ENCODE measurements at regions not wholly inside any gene's neighbourhood (a gene's known extent, or its start where the extent isn't known, plus 50 kb on each side); places are given as distances from the start of the nearest gene placed in this dataset.

GRCh38 chr11:70786021-70786665, 387.8 kb downstream of the CTTN start:
- H3K79me2 ChIP-seq (ENCODE audit: control insufficient read depth, insufficient read depth, low read length): no peaks in the 10 kb centered on the region
- no peak overlapping the region for H3K4me2 ChIP-seq (ENCODE audit: extremely low read depth, insufficient read depth, low read length)
- no peak overlapping the region for H2AFZ ChIP-seq (ENCODE audit: low read length)
- no peaks in the 10 kb centered on the region for H3K36me3 ChIP-seq (ENCODE audit: control insufficient read depth, insufficient read depth, low read length)
- no peak for TF ChIP-seq EZH2 (IDR thresholded peaks at IDR 0.05; ENCODE audit: low read length, missing control alignments)
- TF ChIP-seq, protein P1, sequence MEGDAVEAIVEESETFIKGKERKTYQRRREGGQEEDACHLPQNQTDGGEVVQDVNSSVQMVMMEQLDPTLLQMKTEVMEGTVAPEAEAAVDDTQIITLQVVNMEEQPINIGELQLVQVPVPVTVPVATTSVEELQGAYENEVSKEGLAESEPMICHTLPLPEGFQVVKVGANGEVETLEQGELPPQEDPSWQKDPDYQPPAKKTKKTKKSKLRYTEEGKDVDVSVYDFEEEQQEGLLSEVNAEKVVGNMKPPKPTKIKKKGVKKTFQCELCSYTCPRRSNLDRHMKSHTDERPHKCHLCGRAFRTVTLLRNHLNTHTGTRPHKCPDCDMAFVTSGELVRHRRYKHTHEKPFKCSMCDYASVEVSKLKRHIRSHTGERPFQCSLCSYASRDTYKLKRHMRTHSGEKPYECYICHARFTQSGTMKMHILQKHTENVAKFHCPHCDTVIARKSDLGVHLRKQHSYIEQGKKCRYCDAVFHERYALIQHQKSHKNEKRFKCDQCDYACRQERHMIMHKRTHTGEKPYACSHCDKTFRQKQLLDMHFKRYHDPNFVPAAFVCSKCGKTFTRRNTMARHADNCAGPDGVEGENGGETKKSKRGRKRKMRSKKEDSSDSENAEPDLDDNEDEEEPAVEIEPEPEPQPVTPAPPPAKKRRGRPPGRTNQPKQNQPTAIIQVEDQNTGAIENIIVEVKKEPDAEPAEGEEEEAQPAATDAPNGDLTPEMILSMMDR (conservative IDR thresholded peaks at IDR 0.05 in 1 of 2, IDR thresholded peaks at IDR 0.05 in 1 of 2; ENCODE audit: low read depth in 1 of 2, low read length in 2 of 2): no peak
- H4K20me1 ChIP-seq (ENCODE audit: control insufficient read depth, extremely low read depth, insufficient read depth, low read length): no peaks in the 10 kb centered on the region
- H3K27ac ChIP-seq (ENCODE audit: insufficient read depth, low read length): no peak overlapping the region
- no peaks in the 10 kb centered on the region for H3K27me3 ChIP-seq (ENCODE audit: control insufficient read depth, insufficient read depth, low read length)
- no peak overlapping the region for H3K9ac ChIP-seq (ENCODE audit: insufficient read depth, low read length)
- no peaks in the 10 kb centered on the region for H3K9me3 ChIP-seq (ENCODE audit: control insufficient read depth, insufficient read depth, low read depth, low read length)
- H3K4me3 ChIP-seq (replicated peaks in 1 of 4; ENCODE audit: control extremely low read depth in 1 of 4, insufficient read depth in 1 of 4, low read depth in 3 of 4, low read length in 4 of 4): no peak overlapping the region
- no peaks in the 10 kb centered on the region for H3K4me1 ChIP-seq (ENCODE audit: control insufficient read depth, extremely low read depth, insufficient read depth, low read length)
- DNase-seq (ENCODE audit: low read depth in 2 of 2): no peak

- no peaks in the 10 kb centered on the region for H3K9me3 ChIP-seq (ENCODE audit: control insufficient read depth, insufficient read depth, low read depth, low read length)
- H3K79me2 ChIP-seq (ENCODE audit: control insufficient read depth, insufficient read depth, low read length): no peaks in the 10 kb centered on the region
- H2AFZ ChIP-seq (ENCODE audit: low read length): no peak overlapping the region
- H3K36me3 ChIP-seq (ENCODE audit: control insufficient read depth, insufficient read depth, low read length): no peaks in the 10 kb centered on the region
- H3K9ac ChIP-seq (ENCODE audit: insufficient read depth, low read length): no peak overlapping the region
- peak overlapping the region; percentile 52 for H3K27ac ChIP-seq (ENCODE audit: insufficient read depth, low read length)
- DNase-seq (ENCODE audit: low read depth in 2 of 2): peak; percentile 75 to 91
- no peaks in the 10 kb centered on the region for H3K27me3 ChIP-seq (ENCODE audit: control insufficient read depth, insufficient read depth, low read length)
- H3K4me1 ChIP-seq (ENCODE audit: control insufficient read depth, extremely low read depth, insufficient read depth, low read length): no peaks in the 10 kb centered on the region
- TF ChIP-seq EZH2 (IDR thresholded peaks at IDR 0.05; ENCODE audit: low read length, missing control alignments): no peak
- TF ChIP-seq, protein P1 (conservative IDR thresholded peaks at IDR 0.05 in 1 of 2, IDR thresholded peaks at IDR 0.05 in 1 of 2; ENCODE audit: low read depth in 1 of 2, low read length in 2 of 2): no peak
- no peak overlapping the region for H3K4me2 ChIP-seq (ENCODE audit: extremely low read depth, insufficient read depth, low read length)
- H3K4me3 ChIP-seq (replicated peaks in 1 of 4; ENCODE audit: control extremely low read depth in 1 of 4, insufficient read depth in 1 of 4, low read depth in 3 of 4, low read length in 4 of 4): no peak overlapping the region
- no peaks in the 10 kb centered on the region for H4K20me1 ChIP-seq (ENCODE audit: control insufficient read depth, extremely low read depth, insufficient read depth, low read length)
Measured at GRCh38 chr11:70788248-70789022, 390.1 kb downstream of the CTTN start.

- Histone ChIP-seq H2AFZ (ENCODE audit: low read length) (no peak overlapping the region), H3K4me1 (ENCODE audit: control insufficient read depth, extremely low read depth, insufficient read depth, low read length) (no peaks in the 10 kb centered on the region), H3K9ac (ENCODE audit: insufficient read depth, low read length) (no peak overlapping the region), H4K20me1 (ENCODE audit: control insufficient read depth, extremely low read depth, insufficient read depth, low read length) (no peaks in the 10 kb centered on the region), H3K79me2 (ENCODE audit: control insufficient read depth, insufficient read depth, low read length) (no peaks in the 10 kb centered on the region), H3K36me3 (ENCODE audit: control insufficient read depth, insufficient read depth, low read length) (no peaks in the 10 kb centered on the region), H3K4me2 (ENCODE audit: extremely low read depth, insufficient read depth, low read length) (no peak overlapping the region), H3K27ac (ENCODE audit: insufficient read depth, low read length) (no peak overlapping the region), H3K27me3 (ENCODE audit: control insufficient read depth, insufficient read depth, low read length) (no peaks in the 10 kb centered on the region), H3K4me3 (replicated peaks in 1 of 4; ENCODE audit: control extremely low read depth in 1 of 4, insufficient read depth in 1 of 4, low read depth in 3 of 4, low read length in 4 of 4) (no peak overlapping the region), H3K9me3 (ENCODE audit: control insufficient read depth, insufficient read depth, low read depth, low read length) (no peaks in the 10 kb centered on the region)
- no peak for TF ChIP-seq EZH2 (IDR thresholded peaks at IDR 0.05; ENCODE audit: low read length, missing control alignments)
- TF ChIP-seq, protein P1 (conservative IDR thresholded peaks at IDR 0.05 in 1 of 2, IDR thresholded peaks at IDR 0.05 in 1 of 2; ENCODE audit: low read depth in 1 of 2, low read length in 2 of 2): no peak
- no peak for DNase-seq (ENCODE audit: low read depth in 2 of 2)
Measured at GRCh38 chr11:70790671-70791300, 392.5 kb downstream of the CTTN start.
